ENCODE measurements at regions not wholly inside any gene's neighbourhood (a gene's known extent, or its start where the extent isn't known, plus 50 kb on each side); places are given as distances from the start of the nearest gene placed in this dataset.
A peak's percentile ranks its signal among the peaks of the same experiment; 100 is the strongest.

DNA sequence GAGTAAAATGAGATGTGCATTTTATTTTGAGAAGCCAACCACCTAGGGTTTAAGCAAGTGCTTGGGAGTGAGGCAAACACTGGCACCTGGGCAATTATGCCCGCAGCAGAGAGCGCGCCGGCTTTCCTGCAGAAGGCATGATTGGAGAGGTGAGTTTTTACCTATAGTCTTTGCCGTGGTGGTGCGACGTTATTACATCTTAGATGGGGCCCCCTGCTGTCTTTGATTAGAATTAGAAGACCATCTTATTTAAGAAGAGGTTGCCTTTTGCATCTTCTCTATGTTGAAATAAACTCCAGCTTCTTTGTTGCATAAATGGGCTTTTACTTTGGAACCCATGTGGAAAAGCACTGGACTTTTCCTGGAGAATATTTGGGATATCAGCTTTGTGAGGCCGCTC lies 409.5 kb downstream of the GLRX3 start:
- TF ChIP-seq, protein P1, sequence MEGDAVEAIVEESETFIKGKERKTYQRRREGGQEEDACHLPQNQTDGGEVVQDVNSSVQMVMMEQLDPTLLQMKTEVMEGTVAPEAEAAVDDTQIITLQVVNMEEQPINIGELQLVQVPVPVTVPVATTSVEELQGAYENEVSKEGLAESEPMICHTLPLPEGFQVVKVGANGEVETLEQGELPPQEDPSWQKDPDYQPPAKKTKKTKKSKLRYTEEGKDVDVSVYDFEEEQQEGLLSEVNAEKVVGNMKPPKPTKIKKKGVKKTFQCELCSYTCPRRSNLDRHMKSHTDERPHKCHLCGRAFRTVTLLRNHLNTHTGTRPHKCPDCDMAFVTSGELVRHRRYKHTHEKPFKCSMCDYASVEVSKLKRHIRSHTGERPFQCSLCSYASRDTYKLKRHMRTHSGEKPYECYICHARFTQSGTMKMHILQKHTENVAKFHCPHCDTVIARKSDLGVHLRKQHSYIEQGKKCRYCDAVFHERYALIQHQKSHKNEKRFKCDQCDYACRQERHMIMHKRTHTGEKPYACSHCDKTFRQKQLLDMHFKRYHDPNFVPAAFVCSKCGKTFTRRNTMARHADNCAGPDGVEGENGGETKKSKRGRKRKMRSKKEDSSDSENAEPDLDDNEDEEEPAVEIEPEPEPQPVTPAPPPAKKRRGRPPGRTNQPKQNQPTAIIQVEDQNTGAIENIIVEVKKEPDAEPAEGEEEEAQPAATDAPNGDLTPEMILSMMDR (IDR thresholded peaks at IDR 0.05; ENCODE audit: insufficient read depth, missing control alignments): no peak
- FAIRE-seq: no peak
- no peak for DNase-seq (ENCODE audit: insufficient read length, low spot score)

DNA sequence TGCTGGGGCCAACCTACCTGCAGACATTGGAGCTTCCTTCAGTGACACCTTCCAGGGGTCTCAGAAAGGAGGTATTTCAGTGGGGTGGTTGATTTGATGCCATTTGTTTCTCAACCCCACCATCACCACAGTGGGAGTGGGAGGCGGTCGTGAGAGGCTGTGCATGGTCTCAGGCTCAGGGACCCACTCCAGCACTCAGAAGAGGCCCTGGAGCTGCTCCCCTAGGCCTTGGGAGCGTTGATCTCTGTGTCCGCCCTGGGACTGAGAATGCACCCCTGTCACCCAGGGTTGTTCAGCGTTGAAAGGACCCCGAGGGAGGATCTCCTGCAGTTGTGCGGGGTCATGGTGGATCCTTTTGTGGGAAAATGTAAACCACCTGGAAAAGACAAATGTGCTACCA lies 410.6 kb downstream of the GLRX3 start:
- TF ChIP-seq, protein P1 (IDR thresholded peaks at IDR 0.05; ENCODE audit: insufficient read depth, missing control alignments): no peak
- DNase-seq (ENCODE audit: insufficient read length, low spot score) (no peak), FAIRE-seq (no peak)

DNA sequence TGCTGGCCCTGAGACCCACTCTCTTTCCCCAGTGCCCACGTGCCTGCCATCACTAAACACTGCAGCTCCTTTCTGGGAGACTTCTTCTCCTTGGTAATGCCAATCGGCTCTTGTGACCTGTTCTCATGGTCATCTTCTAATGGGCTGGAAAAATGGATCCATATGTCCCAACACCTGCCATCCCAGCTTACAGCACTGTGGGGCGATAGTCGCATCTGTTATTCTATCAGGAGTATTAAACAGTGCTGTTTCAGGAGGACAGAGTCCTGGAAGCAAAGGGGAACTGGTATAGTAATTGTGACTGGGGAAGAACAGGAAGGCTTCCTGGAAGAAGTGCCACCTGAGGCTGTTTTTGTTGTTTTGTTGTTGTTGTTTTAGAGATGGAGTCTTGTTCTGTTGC lies 411.2 kb downstream of the GLRX3 start:
- FAIRE-seq: no peak
- no peak for DNase-seq (ENCODE audit: insufficient read length, low spot score)
- TF ChIP-seq, protein P1 (IDR thresholded peaks at IDR 0.05; ENCODE audit: insufficient read depth, missing control alignments): peak; percentile 6

DNA sequence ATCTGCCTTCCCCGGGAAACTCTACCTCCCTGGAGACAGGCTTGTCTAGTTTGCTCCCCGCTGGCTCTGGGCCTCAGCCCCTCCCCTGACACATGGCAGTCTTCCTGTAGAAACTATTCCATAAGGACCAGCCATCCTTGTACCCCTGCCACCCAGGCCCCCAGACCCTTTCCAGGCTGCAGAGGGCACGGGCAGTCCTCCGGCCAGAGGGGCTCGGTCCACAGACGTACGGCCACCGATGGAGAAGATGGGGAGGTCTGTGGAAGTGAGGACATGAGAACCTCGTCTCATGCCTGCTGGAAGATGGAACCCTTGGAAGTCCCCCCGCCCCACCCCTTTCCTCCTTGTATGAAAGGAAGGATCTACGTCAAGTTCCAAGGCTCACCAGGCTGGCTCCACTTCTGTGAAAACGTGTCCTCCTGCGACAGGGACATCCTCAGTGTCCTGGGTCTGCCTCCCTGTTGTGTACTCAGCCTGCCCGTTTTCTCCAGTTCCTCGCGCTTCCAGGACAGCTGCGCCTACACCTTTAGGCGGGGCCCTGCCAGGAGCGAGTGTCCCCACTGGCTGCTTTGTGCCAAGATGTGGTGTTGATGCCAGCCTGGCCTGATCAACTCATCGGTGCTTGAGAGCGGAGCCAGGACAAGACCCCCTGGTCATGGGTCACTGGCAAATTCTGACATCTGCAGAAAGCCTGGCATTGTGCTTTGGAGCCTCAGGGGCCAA lies 414.9 kb downstream of the GLRX3 start:
- DNase-seq (ENCODE audit: insufficient read length, low spot score) (no peak), FAIRE-seq (no peak)
- TF ChIP-seq, protein P1 (IDR thresholded peaks at IDR 0.05; ENCODE audit: insufficient read depth, missing control alignments): no peak

DNA sequence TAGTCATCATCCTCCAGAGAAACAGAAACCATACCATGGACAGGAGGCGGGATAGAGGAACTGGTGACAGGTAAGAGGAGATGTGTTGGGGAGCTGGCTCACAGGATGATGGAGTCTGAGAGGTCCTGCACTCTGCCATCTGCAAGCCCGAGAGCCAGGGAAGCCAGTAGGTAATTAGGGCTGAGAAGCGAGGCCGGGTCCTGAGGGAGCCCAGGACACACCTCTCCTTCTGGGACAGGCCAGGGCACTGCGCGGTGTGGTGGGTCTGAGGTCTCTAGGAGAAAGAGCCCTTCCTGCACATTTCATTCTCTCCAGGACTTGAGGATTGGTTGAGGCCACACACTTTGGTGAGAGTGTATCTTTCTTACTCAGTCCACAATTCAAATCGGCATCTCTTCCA lies 415.5 kb downstream of the GLRX3 start:
- DNase-seq (ENCODE audit: insufficient read length, low spot score): no peak
- FAIRE-seq: no peak
- TF ChIP-seq, protein P1 (IDR thresholded peaks at IDR 0.05; ENCODE audit: insufficient read depth, missing control alignments): no peak

DNA sequence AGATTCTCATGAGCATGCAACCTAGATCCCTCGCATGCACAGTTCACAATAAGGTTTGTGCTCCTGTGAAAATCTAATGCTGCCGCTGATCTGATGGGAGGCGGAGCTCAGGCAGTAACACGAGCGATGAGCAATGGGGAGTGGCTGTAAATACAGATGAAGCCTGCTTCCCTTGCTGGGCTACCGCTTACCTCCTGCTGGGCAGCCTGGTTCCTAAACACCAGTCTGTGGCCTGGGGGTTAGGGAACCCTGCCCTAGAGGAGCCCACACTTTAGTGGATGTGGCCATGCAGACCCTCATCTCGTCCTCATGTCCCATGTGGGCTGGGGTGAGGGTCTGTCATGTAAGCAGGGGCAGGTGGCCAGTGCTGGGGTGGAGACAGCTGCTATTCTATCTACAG lies 417.6 kb downstream of the GLRX3 start:
- TF ChIP-seq, protein P1 (IDR thresholded peaks at IDR 0.05; ENCODE audit: insufficient read depth, missing control alignments): no peak
- no peak for FAIRE-seq
- DNase-seq (ENCODE audit: insufficient read length, low spot score): no peak

DNA sequence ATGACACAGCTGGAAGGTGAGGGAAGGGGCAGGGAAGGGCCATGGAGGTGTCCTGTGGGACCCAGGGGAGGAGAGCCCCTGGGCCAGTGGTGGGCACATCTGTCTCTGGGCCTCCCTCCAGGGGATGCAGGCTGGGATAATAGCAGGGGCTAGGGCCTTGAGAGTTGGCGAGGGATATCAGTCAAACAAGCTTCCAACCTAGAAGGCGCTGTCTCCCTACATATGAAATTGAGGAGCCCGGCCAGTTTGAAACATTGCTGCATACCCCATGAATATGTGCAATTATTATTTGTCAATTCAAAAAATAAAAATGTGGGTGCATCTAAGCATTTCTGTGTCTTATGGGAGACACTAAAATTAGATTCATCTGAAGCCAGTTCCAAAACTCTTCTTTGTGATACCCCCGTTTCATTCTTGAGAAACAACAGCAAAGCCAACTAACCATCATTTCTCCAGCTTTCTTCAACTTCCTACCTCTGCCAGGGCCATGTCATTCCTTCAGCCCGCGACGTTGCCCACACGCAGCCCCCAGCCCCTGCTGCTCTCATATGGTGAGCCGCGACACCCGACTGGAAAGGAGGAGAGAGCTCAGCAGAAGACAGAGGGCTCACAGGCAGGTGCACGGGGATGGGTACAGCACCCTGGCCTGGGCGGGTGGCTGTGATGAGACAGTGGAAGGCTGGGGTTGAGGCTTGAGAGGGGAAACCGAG lies 418.7 kb downstream of the GLRX3 start:
- TF ChIP-seq, protein P1 (IDR thresholded peaks at IDR 0.05; ENCODE audit: insufficient read depth, missing control alignments): no peak
- no peak for FAIRE-seq
- DNase-seq (ENCODE audit: insufficient read length, low spot score): no peak

All from D721Med (cell line).